ENCODE measurements at regions not wholly inside any gene's neighbourhood (a gene's known extent, or its start where the extent isn't known, plus 50 kb on each side); places are given as distances from the start of the nearest gene placed in this dataset.

GRCh38 chr1:78426408-78426807 is 64.4 kb upstream of the PTGFR start:
- no peak for TF ChIP-seq CTCF (IDR thresholded peaks at IDR 0.05 in 8 of 11, conservative IDR thresholded peaks at IDR 0.05 in 3 of 11)
- no peak for TF ChIP-seq POLR2A (IDR thresholded peaks at IDR 0.05)
- TF ChIP-seq POLR2AphosphoS5 (IDR thresholded peaks at IDR 0.05): no peak

Data from spleen (tissue), 7 donors.